HG03439 (cell line): ENCODE measurements at regions not wholly inside any gene's neighbourhood (a gene's known extent, or its start where the extent isn't known, plus 50 kb on each side); places are given as distances from the start of the nearest gene placed in this dataset.
"Not testable (repeated sequence)": the region's sequence is repeated elsewhere in the genome, so short reads cannot be mapped to it uniquely, and the experiment has no call there.

ENCODE experiments used
- ATAC-seq: cut with Tn5 transposase; IDR thresholded peaks from one replicate; pipeline ENCODE4 v1.9.1; 2021; ENCODE audit warnings: mild to moderate bottlenecking, moderate library complexity; ENCODE audit not compliant: unreplicated experiment

- no peak for ATAC-seq
Observed at GRCh38 chr15:45866616-45867015, 231.8 kb downstream of the SQOR start.

- ATAC-seq: no peak
Observed at GRCh38 chr15:45867281-45867680, 232.5 kb downstream of the SQOR start.

GRCh38 chr15:45868109-45868691, 233.4 kb downstream of the SQOR start:
- no peak for ATAC-seq

- no peak for ATAC-seq
Observed at GRCh38 chr15:45869034-45869668, 234.3 kb downstream of the SQOR start.

GRCh38 chr15:45871121-45871855, 236.5 kb downstream of the SQOR start:
- no peak for ATAC-seq

- no peak for ATAC-seq
Observed at GRCh38 chr15:45873781-45874180, 239.0 kb downstream of the SQOR start.

GRCh38 chr15:45874566-45874965, 239.7 kb downstream of the SQOR start:
- not testable (repeated sequence) for ATAC-seq

- no peak for ATAC-seq
Observed at GRCh38 chr15:45884289-45884688, 249.5 kb downstream of the SQOR start.

- ATAC-seq: no peak
Observed at GRCh38 chr15:45884755-45885445, 250.1 kb downstream of the SQOR start.

GRCh38 chr15:45885801-45886200, 251.0 kb downstream of the SQOR start:
- no peak for ATAC-seq

GRCh38 chr15:45891766-45892165, 256.9 kb downstream of the SQOR start:
- ATAC-seq: no peak

GRCh38 chr15:45892182-45892581, 257.4 kb downstream of the SQOR start:
- ATAC-seq: no peak

GRCh38 chr15:45903283-45903682, 268.5 kb downstream of the SQOR start:
- ATAC-seq: no peak

- ATAC-seq: no peak
Observed at GRCh38 chr15:45904019-45904418, 269.2 kb downstream of the SQOR start.

- no peak for ATAC-seq
Observed at GRCh38 chr15:45906230-45906629, 271.4 kb downstream of the SQOR start.

GRCh38 chr15:45910671-45911070, 275.8 kb downstream of the SQOR start:
- no peak for ATAC-seq

- no peak for ATAC-seq
Observed at GRCh38 chr15:45913451-45913850, 278.6 kb downstream of the SQOR start.

- ATAC-seq: no peak
Observed at GRCh38 chr15:45914425-45914824, 279.6 kb downstream of the SQOR start.

- ATAC-seq: no peak
Observed at GRCh38 chr15:45918839-45919238, 284.0 kb downstream of the SQOR start.

- no peak for ATAC-seq
Observed at GRCh38 chr15:45919806-45920205, 285.0 kb downstream of the SQOR start.

GRCh38 chr15:45921376-45921775, 286.5 kb downstream of the SQOR start:
- ATAC-seq: no peak

- ATAC-seq: no peak
Observed at GRCh38 chr15:45921978-45922377, 287.1 kb downstream of the SQOR start.
